Keratinocyte (primary cell): ENCODE measurements at regions not wholly inside any gene's neighbourhood (a gene's known extent, or its start where the extent isn't known, plus 50 kb on each side); places are given as distances from the start of the nearest gene placed in this dataset.

Experiments used
- DNase-seq: peaks from one replicate; pipeline ENCODE4 v3.0.0-alpha.2; 2011; ENCODE audit warnings: low read depth, missing footprints, low spot score
- FAIRE-seq: peaks from 2 replicates; lab custom pipeline; 2011; peaks lifted over from hg19 to GRCh38; lab: Jason Lieb, UNC
- H2AFZ ChIP-seq: 2 replicates; pipeline ENCODE4 v1.6.0; 2012; ENCODE audit warnings: low read length, control low read depth, inconsistent platforms; ENCODE audit not compliant: control insufficient read depth
- H3K27ac ChIP-seq: 2 replicates; pipeline ENCODE4 v1.5.1; 2011; ENCODE audit warnings: low read length; ENCODE audit not compliant: control insufficient read depth, insufficient read depth
- H3K27me3 ChIP-seq: 3 replicates; pipeline ENCODE4 v1.6.0; 2011; ENCODE audit warnings: low read length; ENCODE audit not compliant: control insufficient read depth, insufficient read depth; ENCODE audit errors: extremely low read depth
- H3K36me3 ChIP-seq, 2 experiments: 2 replicates in 1 of 2; 3 replicates in 1 of 2; pipeline ENCODE4 v1.5.1; 2011; ENCODE audit warnings: low read length in 2 of 2, mild to moderate bottlenecking in 1 of 2; ENCODE audit not compliant: control insufficient read depth in 2 of 2, insufficient read depth in 2 of 2; ENCODE audit errors: extremely low read depth in 1 of 2
- H3K4me1 ChIP-seq: 3 replicates; pipeline ENCODE4 v1.5.1; 2011; ENCODE audit warnings: low read length; ENCODE audit not compliant: control insufficient read depth, insufficient read depth; ENCODE audit errors: extremely low read depth
- H3K4me2 ChIP-seq: 3 replicates; pipeline ENCODE4 v1.6.0; 2011; ENCODE audit warnings: low read depth, low read length; ENCODE audit not compliant: control insufficient read depth, insufficient read depth; ENCODE audit errors: extremely low read depth
- H3K4me3 ChIP-seq, 3 experiments: fragments of 200-600 bp in 1 of 3; sonication (generic) in 1 of 3; 2 replicates in 2 of 3; 3 replicates in 1 of 3; pipeline ENCODE4 v1.5.1; 2011 to 2016; ENCODE audit warnings: low read length in 3 of 3, mild to moderate bottlenecking in 3 of 3, control low read depth in 2 of 3, inconsistent platforms in 1 of 3, low read depth in 1 of 3, mixed read lengths in 1 of 3, mixed run types in 1 of 3, moderate library complexity in 1 of 3; ENCODE audit not compliant: control insufficient read depth in 2 of 3, insufficient read depth in 2 of 3; ENCODE audit errors: extremely low read depth in 1 of 3
- H3K79me2 ChIP-seq: 2 replicates; pipeline ENCODE4 v1.6.0; 2012; ENCODE audit warnings: low read length; ENCODE audit not compliant: control insufficient read depth, insufficient read depth
- H3K9ac ChIP-seq: 3 replicates; pipeline ENCODE4 v1.6.0; 2011; ENCODE audit warnings: low read length; ENCODE audit not compliant: control insufficient read depth, insufficient read depth; ENCODE audit errors: extremely low read depth
- H3K9me1 ChIP-seq: 3 replicates; pipeline ENCODE4 v1.6.0; 2011; ENCODE audit warnings: low read length; ENCODE audit not compliant: control insufficient read depth, insufficient read depth; ENCODE audit errors: extremely low read depth
- H3K9me3 ChIP-seq: 2 replicates; pipeline ENCODE4 v1.5.1; 2012; ENCODE audit warnings: low read depth, low read length; ENCODE audit not compliant: control insufficient read depth
- H4K20me1 ChIP-seq: 3 replicates; pipeline ENCODE4 v1.6.0; 2011; ENCODE audit warnings: low read length; ENCODE audit not compliant: control insufficient read depth, insufficient read depth; ENCODE audit errors: extremely low read depth
- CTCF ChIP-seq, 3 experiments: IDR thresholded peaks in 1 of 3; conservative IDR thresholded peaks in 1 of 3; optimal IDR thresholded peaks in 1 of 3; 2 replicates in 2 of 3; 3 replicates in 1 of 3; pipeline versions ENCODE3 to v1.5.1; 2011; ENCODE audit warnings: low read length in 3 of 3, mild to moderate bottlenecking in 3 of 3, moderate library complexity in 2 of 3, control low read depth in 1 of 3, inconsistent platforms in 1 of 3; ENCODE audit not compliant: insufficient read depth in 2 of 3; ENCODE audit errors: extremely low read depth in 1 of 3
- EZH2 ChIP-seq: IDR thresholded peaks from one replicate; pipeline ENCODE4 v1.6.1; 2012; ENCODE audit warnings: inconsistent platforms, mild to moderate bottlenecking, low read length, moderate library complexity
- dilution Hi-C: fragments of 300-500 bp; cut with MboI; formaldehyde crosslinking; loops from one replicate; pipeline ENCODE4 v1.7.0; 2020; ENCODE audit warnings: low sequenced_read_pairs; ENCODE audit not compliant: extremely low pct_ligation_motif_present

DNA sequence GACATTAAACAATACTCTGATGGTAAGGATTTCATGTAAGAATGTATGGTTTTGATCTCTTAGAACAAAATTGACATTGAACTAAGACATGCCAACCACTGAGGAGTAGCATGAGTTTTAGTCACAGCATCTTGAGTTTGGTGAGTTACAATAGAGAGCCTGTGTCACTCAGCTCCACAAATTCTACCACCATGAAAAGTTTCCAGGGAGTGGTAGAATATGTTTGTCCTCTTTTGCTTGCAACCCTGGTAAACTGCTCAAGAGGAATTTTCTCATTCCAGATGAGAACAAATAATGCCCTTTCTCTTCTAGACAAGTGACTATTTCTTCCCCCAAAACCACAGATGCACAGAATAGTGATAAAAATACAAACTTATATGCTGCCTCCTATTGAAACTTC lies 502.0 kb upstream of the VRK2 start:
- DNase-seq (no peak), FAIRE-seq (no peak)
- Histone ChIP-seq H2AFZ (no peak overlapping the region), H4K20me1 (no peaks in the 10 kb centered on the region), H3K36me3 (no peaks in the 10 kb centered on the region), H3K27me3 (no peaks in the 10 kb centered on the region), H3K27ac (no peak overlapping the region), H3K9me3 (no peaks in the 10 kb centered on the region), H3K9me1 (no peaks in the 10 kb centered on the region), H3K4me2 (no peak overlapping the region), H3K9ac (no peak overlapping the region), H3K4me1 (no peaks in the 10 kb centered on the region), H3K79me2 (no peaks in the 10 kb centered on the region), H3K4me3 (no peak overlapping the region)
- no peak for TF ChIP-seq EZH2
- TF ChIP-seq CTCF (optimal IDR thresholded peaks at IDR 0.05 in 1 of 3, IDR thresholded peaks at IDR 0.05 in 1 of 3, conservative IDR thresholded peaks at IDR 0.05 in 1 of 3; ENCODE audit: extremely low read depth in 1 of 3, insufficient read depth in 2 of 3, low read length in 3 of 3), result no peak
- dilution Hi-C loops, result no loop called here

DNA sequence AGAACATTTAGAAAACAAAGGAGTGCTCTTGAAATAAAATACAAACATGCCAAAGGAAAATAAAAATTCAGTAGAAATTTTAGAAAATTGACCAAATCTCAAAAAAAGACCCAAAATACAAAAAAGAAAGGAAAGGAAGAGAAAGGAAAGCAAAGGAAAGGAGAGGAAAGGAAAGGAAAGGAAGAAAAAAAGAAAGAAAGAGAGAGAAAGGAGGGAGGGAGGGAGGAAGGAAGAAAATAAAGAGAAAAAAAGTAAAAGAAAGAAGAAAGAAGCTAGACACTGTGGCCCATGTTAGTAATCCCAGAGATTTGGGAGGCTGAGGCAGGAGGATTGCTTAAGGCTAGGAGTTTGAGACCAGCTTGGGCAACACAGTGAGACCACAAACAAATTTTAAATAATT lies 500.1 kb upstream of the VRK2 start:
- dilution Hi-C loops, result no loop called here
- Histone ChIP-seq H4K20me1 (no peaks in the 10 kb centered on the region), H3K9ac (no peak overlapping the region), H3K27ac (no peak overlapping the region), H3K4me1 (no peaks in the 10 kb centered on the region), H3K4me3 (no peak overlapping the region), H3K27me3 (no peaks in the 10 kb centered on the region), H3K79me2 (no peaks in the 10 kb centered on the region), H3K9me3 (no peaks in the 10 kb centered on the region), H3K9me1 (no peaks in the 10 kb centered on the region), H2AFZ (no peak overlapping the region), H3K4me2 (no peak overlapping the region), H3K36me3 (no peaks in the 10 kb centered on the region)
- FAIRE-seq, result no peak
- DNase-seq, result no peak
- no peak for TF ChIP-seq CTCF (optimal IDR thresholded peaks at IDR 0.05 in 1 of 3, IDR thresholded peaks at IDR 0.05 in 1 of 3, conservative IDR thresholded peaks at IDR 0.05 in 1 of 3; ENCODE audit: extremely low read depth in 1 of 3, insufficient read depth in 2 of 3, low read length in 3 of 3)
- TF ChIP-seq EZH2, result no peak
